Ectodermal cell (in vitro differentiated cells): ENCODE measurements at regions not wholly inside any gene's neighbourhood (a gene's known extent, or its start where the extent isn't known, plus 50 kb on each side); places are given as distances from the start of the nearest gene placed in this dataset.
"Not testable (repeated sequence)": the region's sequence is repeated elsewhere in the genome, so short reads cannot be mapped to it uniquely, and the experiment has no call there.

Experiments used
- H3K27ac ChIP-seq: 2 replicates; pipeline ENCODE4 v1.7.0; 2013; ENCODE audit warnings: mild to moderate bottlenecking, low read depth, low read length; ENCODE audit not compliant: insufficient read depth, poor library complexity, severe bottlenecking
- H3K27me3 ChIP-seq: 2 replicates; pipeline ENCODE4 v1.7.0; 2013; ENCODE audit warnings: mild to moderate bottlenecking, low read length; ENCODE audit not compliant: insufficient read depth, control insufficient read depth, poor library complexity, severe bottlenecking
- H3K36me3 ChIP-seq: one replicate; pipeline ENCODE4 v1.7.0; 2013; ENCODE audit warnings: low read length; ENCODE audit not compliant: control insufficient read depth, insufficient read depth
- H3K4me1 ChIP-seq: one replicate; pipeline ENCODE4 v1.7.0; 2013; ENCODE audit warnings: low read length; ENCODE audit not compliant: control insufficient read depth, insufficient read depth
- H3K4me3 ChIP-seq: 2 replicates; pipeline ENCODE4 v1.7.0; 2013; ENCODE audit warnings: low read depth, low read length, control low read depth; ENCODE audit not compliant: insufficient read depth
- H3K9me3 ChIP-seq: 2 replicates; pipeline ENCODE4 v1.7.0; 2013; ENCODE audit warnings: mild to moderate bottlenecking, low read length, moderate library complexity; ENCODE audit not compliant: control insufficient read depth
- WGBS, 2 experiments: methylation state at CpG; one replicate each; pipeline ENCODE4 v1.1.7; 2013; ENCODE audit warnings: missing lambda C conversion rate in 2 of 2; 5-methylcytosine and 5-hydroxymethylcytosine counted together

DNA sequence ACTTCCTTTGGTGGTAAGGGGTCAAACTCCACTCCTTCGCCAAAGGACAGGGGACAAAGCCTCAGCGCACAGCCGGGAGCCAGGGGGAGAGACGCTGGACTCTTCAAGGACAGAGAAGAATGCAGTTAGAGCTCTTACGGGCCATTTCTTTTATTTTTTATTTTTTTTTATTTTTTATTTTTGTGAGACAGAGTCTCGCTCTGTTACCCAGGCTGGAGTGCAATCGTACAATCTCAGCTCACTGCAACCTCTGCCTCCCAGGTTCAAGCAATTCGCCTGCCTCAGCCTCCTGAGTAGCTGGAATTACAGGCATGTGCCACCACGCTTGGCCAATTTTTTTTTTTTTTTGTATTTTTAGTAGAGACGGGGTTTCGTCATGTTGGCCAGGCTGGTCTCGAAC, 93.2 kb upstream of the RPH3AL start, which contains the start of gene RFLNB:
TSS of gene RFLNB (minus strand) at position 101 of the 400 bp plus-strand sequence.
- H3K36me3 ChIP-seq, H3K9me3 ChIP-seq, H3K27me3 ChIP-seq, H3K4me3 ChIP-seq, H3K4me1 ChIP-seq, H3K27ac ChIP-seq: not testable (repeated sequence)
- 87 to 88% methylated on average over 11 of the region's 12 CpGs for WGBS, 2 experiments

DNA sequence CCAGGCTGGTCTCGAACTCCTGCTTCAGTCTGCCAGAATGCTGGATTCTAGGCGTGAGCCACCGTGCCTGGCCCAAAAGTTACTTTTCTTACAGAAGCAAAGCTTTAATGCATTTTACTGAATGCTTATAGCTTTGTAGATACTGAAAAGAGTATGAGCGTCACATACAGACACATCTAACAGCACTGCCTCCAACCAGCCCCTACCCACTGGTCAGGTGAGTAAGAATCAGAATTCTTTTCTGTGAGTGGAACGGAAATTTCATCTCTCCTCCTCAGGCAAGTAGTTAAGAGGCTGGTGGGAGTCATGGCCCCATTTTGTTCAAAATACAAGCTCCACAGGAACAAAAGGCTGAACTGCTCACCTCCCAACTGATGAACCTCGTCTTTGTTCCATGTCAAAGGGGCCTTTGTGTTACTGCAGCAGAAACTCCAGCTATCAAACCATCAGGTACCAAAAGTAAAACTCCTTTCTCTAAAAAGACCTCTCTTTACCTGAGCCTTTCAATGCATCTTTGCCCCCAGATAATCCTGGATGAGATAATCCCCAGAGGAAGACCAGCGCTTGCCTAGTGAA, 92.4 kb upstream of the RPH3AL start:
- 86 to 92% methylated on average over 7 of the region's 7 CpGs for WGBS, 2 experiments
- no peak overlapping the region for H3K27ac ChIP-seq

DNA sequence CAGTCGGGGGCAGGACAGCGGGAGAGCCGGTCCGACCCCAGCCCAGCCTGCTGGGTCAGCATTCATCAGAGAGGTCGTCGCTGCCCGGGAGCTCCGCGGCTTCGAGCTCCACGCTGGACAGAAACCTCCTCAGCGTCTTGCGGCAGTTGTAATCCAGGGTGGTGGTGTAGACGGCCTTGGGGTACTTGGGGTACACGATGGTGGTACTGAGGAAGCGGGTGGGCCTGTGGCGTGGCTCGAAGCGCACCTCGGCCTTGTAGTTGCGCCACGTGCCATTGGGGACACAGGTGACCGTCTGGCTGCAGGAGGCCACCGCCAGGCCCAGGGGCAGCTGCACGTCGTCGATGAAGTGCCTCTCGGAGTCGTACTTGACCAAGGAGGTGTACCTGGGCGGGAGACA, 90.5 kb upstream of the RPH3AL start:
- H3K9me3 ChIP-seq = no peaks in the 10 kb centered on the region
- H3K4me3 ChIP-seq = no peak overlapping the region
- H3K27ac ChIP-seq = no peak overlapping the region
- no peaks in the 10 kb centered on the region for H3K27me3 ChIP-seq
- WGBS, 2 experiments = 96% methylated on average over 30 of the region's 30 CpGs
- peaks cover 6% of the 10 kb centered on the region for H3K4me1 ChIP-seq
- H3K36me3 ChIP-seq = no peaks in the 10 kb centered on the region

More for the DNA sequence above, 92.4 kb upstream of the RPH3AL start:
- Histone ChIP-seq H3K9me3 (no peaks in the 10 kb centered on the region), H3K27me3 (no peaks in the 10 kb centered on the region), H3K4me3 (no peak overlapping the region), H3K4me1 (peaks cover 6% of the 10 kb centered on the region), H3K36me3 (no peaks in the 10 kb centered on the region)

DNA sequence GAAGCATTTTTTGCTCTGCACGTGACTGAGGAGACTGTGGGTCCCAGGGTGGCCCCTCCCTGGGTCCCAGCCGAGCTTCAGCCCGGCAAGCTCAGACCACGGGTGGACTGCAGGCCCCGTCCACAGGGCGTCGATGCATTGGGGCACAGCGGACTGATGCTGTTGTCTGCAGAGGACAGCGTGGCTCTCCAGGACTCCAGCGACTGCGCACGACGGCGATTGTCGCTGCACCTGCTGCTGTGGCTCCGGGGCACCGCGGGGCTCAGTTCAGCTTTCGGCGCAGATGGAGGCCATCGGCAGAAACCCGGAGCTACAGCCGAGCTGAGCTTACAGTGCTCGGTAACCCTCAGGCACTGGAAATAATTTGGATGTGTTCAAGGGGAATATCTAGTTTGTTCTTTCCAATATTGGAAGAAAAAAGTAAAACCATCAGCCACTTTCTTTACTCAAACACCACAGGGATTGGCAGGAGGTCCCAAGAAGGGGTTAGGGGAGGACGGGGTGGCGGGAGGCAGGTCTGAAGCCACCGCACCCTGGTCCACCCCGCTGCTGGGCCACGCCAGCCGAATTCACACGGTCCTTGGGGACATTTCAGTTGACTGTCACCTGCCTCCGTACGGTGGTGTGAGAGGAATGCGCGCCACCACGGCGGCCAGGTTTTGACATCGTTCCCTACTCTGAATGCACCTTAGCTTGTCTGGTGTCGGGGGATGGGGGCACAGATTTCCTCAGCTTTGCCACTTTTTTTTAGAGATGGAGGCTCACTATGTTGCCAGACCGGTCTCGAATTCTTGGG, 88.7 kb upstream of the RPH3AL start:
- Histone ChIP-seq H3K36me3 (no peaks in the 10 kb centered on the region), H3K9me3 (no peaks in the 10 kb centered on the region), H3K27ac (no peak overlapping the region), H3K27me3 (no peaks in the 10 kb centered on the region), H3K4me1 (peaks cover 6% of the 10 kb centered on the region), H3K4me3 (no peak overlapping the region)
- WGBS, 2 experiments = 95 to 96% methylated on average over 41 of the region's 41 CpGs

DNA sequence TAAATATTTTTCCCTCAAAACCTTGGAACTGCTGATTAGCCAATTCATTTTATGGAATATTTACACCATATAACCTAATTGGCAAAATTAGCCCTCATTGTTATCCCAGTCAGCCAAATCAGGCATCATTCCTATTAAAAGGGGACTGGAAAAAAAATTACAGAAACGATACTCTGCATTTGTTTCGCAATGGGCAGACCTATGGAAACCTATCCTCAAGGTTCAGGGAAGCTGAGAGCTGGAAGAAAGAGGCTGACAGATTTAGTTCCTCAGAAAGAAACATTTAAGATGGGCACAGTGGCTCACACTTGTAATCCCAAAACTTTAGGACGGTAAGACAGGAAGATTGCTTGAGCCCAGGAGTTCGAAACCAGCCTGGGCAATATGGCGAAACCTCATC, 85.6 kb upstream of the RPH3AL start:
- Histone ChIP-seq H3K27me3 (no peaks in the 10 kb centered on the region), H3K4me1 (no peaks in the 10 kb centered on the region), H3K27ac (no peak overlapping the region), H3K9me3 (no peaks in the 10 kb centered on the region), H3K36me3 (no peaks in the 10 kb centered on the region), H3K4me3 (no peak overlapping the region)
- 90 to 94% methylated on average over 5 of the region's 5 CpGs for WGBS, 2 experiments

DNA sequence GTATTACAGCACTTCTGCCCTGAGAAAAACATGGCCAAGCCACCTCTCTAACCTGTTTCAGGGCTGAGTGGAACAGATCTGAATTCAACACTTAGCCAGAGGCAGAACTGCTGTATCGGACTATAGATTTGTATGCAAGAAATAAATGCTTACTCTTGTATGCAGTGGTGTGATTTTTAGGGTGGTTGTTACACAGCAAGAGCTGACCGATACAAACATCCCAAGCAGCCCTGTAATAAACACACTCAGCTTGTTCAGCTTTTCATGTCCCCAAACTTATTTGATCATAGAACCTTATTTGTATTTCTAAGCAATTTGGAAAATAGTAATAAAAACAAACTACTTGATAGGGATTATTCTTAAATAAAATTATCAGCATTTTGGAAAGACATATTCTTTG, 84.9 kb upstream of the RPH3AL start:
- Histone ChIP-seq H3K4me3 (no peak overlapping the region), H3K27ac (no peak overlapping the region), H3K9me3 (no peaks in the 10 kb centered on the region), H3K4me1 (no peaks in the 10 kb centered on the region), H3K36me3 (no peaks in the 10 kb centered on the region), H3K27me3 (no peaks in the 10 kb centered on the region)
- 96 to 100% methylated on average over 2 of the region's 2 CpGs for WGBS, 2 experiments

DNA sequence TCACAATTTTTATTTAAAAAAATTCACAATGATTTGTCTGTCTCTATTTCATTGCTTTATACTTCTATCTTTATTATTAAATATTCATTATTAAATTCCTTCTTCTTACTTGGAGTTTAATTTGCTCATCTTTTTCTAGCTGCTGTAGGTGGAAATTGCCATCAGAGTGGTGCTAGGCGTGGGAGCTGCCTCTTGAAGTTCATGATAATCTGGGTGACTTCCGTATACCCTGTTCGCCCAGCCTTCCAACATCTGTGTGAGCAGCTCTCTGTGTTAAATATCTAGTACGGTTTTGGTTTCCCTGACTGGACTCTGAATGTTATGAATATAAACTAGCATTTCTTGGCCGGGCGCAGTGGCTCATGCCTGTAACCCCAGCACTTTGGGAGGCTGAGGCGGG, 84.0 kb upstream of the RPH3AL start:
- Histone ChIP-seq H3K4me3 (no peak overlapping the region), H3K27me3 (no peaks in the 10 kb centered on the region), H3K27ac (no peak overlapping the region), H3K9me3 (no peaks in the 10 kb centered on the region), H3K36me3 (no peaks in the 10 kb centered on the region), H3K4me1 (no peaks in the 10 kb centered on the region)
- 90 to 91% methylated on average over 7 of the region's 7 CpGs for WGBS, 2 experiments

DNA sequence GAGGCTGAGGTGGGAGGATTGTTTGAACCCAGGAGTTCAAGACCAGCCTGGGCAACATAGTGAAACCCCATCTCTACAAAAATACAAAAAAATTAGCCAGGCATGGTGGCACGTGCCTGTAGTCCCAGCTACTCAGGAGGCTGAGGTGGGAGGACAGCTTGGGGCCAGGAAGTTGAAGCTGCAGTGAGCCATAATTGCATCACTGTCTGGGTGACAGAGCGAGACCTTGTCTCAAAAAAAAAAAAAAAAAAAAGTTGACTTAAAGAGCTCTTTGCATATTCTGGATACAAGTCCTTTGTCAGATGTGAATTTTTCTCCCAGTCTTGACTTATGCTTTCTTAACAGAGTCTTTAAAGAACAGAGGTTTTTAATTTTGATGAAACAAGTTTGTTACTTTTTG, 79.9 kb upstream of the RPH3AL start:
- not testable (repeated sequence) for H3K4me3 ChIP-seq, H3K36me3 ChIP-seq, H3K27me3 ChIP-seq, H3K27ac ChIP-seq, H3K4me1 ChIP-seq, H3K9me3 ChIP-seq
- WGBS, 2 experiments = 80 to 89% methylated on average over 2 of the region's 2 CpGs

DNA sequence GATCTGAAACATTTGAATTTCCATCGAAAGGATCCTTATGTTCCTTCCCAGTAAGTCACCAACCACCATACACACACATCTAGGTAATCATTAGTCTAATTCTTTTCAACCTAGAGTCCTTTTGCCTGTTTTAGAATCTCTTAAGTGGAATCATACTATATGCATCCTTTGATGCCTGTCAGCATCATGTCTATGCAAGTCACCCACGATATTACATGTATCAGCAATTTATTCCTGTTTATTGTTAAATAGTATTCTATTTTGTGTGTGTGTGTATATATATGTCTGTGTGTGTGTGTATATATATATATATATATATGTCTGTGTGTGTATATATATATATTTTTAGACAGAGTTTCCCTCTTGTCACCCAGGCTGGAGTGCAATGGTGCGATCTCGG, 78.9 kb upstream of the RPH3AL start:
- H3K27me3 ChIP-seq = no peaks in the 10 kb centered on the region
- H3K4me1 ChIP-seq = no peaks in the 10 kb centered on the region
- no peaks in the 10 kb centered on the region for H3K36me3 ChIP-seq
- H3K9me3 ChIP-seq = no peaks in the 10 kb centered on the region
- no peak overlapping the region for H3K27ac ChIP-seq
- WGBS, 2 experiments = 98% methylated on average over 3 of the region's 4 CpGs
- H3K4me3 ChIP-seq = no peak overlapping the region

DNA sequence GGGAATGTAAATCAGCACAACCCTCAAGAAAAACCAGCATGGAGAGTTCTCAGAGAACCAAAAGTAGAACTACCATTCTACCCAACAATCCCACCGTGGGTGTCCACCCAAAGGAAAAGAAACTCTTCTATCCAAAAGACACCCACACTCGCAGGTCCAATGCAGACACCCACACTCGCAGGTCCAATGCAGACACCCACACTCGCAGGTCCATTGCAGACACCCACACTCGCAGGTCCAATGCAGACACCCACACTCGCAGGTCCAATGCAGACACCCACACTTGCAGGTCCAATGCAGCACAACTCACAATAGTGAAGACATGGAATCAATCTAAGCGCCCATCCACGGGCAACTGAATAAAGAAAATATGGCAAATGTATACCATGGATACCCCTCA, 77.0 kb upstream of the RPH3AL start:
- no peak overlapping the region for H3K27ac ChIP-seq
- no peaks in the 10 kb centered on the region for H3K27me3 ChIP-seq
- H3K4me3 ChIP-seq = no peak overlapping the region
- 91 to 94% methylated on average over 8 of the region's 8 CpGs for WGBS, 2 experiments
- no peaks in the 10 kb centered on the region for H3K36me3 ChIP-seq
- H3K9me3 ChIP-seq = no peaks in the 10 kb centered on the region
- no peaks in the 10 kb centered on the region for H3K4me1 ChIP-seq
